GM18502 (cell line): ENCODE measurements at regions not wholly inside any gene's neighbourhood (a gene's known extent, or its start where the extent isn't known, plus 50 kb on each side); places are given as distances from the start of the nearest gene placed in this dataset.

ENCODE experiments used
- ATAC-seq: cut with Tn5 transposase; IDR thresholded peaks from one replicate; pipeline ENCODE4 v1.9.1; 2021; ENCODE audit warnings: mild to moderate bottlenecking; ENCODE audit not compliant: unreplicated experiment, poor library complexity

DNA sequence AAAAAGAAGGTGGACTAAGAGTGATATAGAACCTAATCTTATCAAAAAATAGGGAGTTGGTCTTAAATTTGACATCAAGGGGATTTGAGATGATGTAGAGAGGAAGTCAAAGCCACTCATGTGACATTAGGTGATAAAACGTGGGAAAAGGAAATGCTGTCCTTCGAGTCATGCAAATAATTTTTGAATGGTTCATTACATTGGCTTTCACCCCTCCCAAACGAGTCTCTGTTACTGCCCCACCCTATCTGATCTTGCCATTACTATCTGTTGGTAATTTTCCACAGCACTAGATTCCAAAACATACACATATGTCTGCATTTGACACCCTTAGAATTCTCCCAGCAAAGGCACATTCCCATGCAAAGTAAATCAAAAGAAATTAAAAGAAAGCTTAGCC is 531.1 kb upstream of the ADAMTS5 start:
- no peak for ATAC-seq

DNA sequence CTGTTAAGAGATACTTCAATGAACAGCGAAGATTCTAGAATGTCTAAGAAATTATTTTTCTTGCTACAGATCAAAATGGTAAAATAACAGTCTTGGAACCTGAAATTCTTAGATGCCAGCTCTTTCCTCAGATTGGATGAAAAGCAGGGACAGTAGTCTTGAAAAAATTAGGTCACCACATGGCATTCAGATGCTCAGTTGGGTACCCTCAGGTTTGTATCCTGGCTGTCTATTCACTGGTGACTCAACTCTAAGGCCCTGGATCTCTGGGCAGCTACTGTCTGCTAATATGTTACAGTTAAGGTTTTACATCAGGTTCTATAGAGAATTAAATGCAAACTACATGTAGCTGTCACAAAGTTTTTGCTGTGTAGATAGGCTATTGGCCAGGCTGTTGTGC is 528.9 kb upstream of the ADAMTS5 start:
- ATAC-seq = no peak

DNA sequence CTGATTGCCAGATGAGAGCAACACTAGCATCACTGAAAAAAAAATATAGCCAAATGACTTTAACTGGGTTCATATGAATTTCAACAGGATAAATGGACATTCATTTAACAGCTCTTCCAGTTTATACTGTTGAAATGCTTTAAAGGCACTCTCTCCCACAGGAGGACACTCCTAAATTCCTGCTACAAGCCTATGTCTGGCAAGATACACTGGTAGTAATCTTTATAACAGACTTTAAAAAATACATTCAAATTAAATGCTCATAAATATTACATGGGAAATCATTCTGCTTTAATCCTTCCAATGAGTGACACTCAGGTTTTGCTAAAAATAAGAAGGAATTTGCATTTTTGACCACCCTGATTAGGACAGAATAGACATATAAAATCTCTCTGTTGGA is 526.7 kb upstream of the ADAMTS5 start:
- no peak for ATAC-seq

DNA sequence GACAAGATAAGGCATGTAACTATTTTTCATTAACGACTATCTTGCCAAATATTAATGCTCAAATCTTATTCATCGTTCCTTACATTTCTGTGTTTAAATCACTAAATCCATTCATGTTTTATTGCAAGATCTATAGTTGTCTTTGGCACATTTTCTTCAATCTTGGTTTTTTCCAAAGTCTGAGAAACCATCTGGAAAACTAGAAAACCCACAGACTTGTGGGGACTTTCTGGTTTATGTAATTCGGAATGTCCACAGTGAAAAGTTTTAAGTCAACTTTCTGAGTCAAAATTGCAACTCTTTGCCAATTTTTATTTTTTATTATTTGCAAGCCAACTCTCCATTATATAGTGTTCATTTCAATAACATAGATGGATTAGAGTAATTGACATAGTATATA is 520.8 kb upstream of the ADAMTS5 start:
- no peak for ATAC-seq

DNA sequence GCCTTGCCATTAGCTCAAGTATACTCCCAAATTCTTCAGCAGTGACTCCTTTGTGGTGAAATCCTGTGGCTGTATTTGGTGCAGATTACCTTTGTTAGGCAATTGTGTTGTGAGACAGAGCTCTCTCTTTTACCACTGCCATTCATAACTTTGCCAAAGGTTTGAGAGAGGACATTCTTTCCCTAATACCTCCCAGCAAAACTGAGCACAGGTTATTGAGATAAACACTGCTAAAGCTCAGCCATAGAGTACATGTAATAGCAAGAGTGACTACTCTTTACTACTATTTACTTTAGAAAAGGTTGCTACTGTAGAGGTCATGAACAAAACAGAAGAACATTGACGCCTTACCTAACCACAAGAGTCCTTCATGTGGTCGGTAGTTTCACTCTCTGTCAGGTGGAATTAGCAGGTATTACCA is 514.0 kb upstream of the ADAMTS5 start:
- no peak for ATAC-seq

DNA sequence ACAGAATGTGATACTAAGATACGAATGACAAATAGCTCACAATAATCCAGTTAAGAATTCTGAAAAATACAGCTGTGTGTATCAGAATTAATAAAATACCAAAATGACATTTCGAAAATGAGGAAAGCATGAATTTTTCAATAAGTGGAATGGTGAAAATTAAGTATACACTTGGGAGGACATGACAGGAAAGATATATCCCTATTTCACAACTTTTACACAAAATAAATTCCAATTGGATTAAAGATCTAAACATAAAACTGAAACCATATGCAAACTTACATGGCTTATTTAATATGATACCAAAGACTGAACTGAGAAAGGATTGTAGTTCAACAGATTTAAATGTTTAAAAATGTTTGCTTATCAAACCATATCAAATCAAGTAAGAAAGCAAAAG is 510.4 kb upstream of the ADAMTS5 start:
- no peak for ATAC-seq

DNA sequence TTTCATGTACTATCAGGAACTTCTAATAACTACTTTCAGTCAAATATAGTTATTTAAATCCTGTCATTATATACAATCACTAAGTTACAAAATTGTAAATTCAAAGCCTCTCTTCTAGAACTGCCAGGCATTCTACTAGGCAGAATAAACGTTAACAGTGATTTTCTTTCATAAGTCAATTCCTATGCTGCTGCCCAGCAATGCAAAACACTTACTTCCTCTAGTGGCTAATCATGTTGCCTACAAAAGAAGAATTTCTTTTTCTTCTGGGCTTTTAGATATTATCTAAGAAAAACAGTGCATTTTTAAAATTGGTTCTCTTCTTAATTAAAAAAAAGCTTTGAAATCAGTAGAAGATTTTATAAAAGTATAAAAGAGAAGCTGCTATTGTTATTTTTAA is 509.8 kb upstream of the ADAMTS5 start:
- no peak for ATAC-seq

DNA sequence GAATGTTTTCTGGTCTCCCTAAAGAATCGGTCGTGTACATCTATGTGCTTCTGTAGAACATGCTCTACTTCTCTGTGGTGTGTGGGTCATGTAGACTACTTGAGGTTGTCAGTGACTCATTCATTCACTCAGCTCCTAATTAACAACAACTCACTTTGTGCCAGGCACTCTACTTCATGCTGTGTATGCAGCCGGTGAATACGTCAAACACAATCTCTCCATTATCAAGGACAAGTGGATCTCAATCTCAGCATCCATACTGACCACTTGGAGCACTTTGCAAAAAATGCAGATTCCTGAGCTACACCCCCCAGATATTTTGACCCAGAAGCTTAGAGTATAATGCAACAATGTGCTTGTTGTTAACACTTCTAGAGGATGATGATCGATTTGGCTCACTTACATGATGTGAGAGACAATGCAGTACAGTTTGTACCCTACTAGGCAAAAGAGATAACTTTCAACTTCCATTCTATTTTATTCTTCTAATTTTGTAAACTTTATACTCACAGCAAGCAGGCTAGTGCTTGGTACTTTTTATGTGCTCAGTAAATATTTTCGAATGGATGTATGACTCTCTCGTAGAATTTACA is 508.6 kb upstream of the ADAMTS5 start:
- ATAC-seq = no peak

DNA sequence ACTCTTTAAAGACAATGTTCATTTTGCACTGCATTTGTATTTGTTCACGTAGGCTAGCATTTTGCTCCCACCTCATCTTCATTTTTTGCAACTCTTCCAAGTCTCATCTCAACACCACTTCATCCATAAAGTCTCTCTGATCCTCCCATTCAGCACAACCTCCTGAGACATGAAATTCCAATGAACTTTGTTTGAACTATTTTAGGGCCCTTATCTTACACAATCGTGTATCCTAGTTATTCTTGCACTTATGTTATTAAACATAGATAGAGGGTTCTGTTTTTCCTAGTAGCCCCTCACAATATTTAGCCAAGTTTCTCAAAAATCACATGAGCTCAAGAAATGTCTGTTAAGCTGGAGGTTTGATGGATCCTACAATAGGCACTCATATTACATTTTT is 500.5 kb upstream of the ADAMTS5 start:
- no peak for ATAC-seq

DNA sequence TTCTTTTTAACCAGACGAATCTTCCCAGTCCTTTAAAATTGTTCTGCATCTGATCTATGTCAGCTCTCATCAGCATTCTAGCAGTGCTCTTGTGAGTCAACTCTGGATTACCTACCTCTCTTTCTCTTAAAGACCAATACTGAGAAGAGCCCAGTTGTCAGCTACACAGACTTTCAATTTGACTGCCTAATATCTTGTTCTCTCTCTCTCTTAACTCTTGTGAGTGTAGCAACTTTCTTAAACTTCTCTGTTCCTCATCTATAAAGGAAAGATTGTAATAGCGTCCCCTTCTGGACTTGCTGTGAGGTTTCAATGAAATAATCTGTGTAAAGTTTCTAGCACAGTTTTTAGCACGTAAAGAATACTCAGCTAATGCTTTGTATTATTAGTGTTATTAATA is 499.3 kb upstream of the ADAMTS5 start:
- no peak for ATAC-seq

DNA sequence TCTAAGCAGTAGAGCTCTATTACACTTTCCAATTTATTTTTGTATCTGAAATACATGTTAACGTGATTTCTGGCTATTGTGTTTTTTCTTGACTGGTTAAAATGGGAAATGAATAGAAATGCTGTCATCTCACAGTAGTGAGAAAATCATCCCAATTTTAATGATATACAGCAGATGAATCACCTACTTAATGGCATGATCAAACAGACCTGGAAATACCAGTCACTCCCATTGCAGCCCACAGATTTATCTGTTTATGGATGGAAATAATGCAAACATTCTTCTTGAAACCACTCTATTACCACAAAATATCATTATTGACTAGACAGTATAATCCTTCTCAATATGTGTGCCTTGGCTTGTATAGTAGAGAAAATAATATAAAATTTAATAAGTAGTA is 497.8 kb upstream of the ADAMTS5 start:
- no peak for ATAC-seq

DNA sequence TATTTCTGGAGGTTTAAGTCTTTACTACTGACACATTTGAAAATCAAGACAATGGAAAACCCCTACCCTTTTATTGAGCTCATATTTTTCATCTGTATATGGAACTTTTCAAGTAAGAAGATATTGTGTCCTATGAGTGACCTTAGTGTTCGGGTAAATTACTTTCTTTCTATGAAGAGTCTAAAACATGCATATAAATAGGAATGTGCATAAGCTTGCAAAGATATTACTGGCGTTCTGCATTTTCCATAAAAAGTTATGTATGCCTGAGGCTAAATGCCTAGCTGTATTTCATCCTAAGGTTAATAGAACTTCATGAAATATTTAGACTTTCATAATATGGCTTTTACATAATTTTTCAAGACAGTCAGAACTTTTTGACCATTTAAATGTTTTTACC is 495.8 kb upstream of the ADAMTS5 start:
- ATAC-seq = no peak

DNA sequence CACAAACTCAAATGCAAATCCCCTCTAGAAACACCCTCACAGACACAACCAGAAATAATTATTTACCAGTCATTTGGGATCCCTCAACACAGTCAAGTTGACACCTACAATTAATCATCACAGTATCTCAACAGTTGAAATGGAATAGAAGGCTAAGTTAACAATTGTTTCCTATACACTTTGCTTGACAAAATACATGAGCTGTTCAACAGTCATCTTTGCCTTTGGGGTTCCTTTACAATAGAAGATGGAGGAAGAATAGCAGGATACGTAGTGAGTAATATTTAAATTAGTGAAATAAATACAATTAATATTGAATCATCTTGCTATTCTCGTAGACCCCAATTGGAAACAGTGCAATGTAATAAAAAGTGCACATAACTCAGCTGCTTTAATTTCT is 487.3 kb upstream of the ADAMTS5 start:
- ATAC-seq = no peak

DNA sequence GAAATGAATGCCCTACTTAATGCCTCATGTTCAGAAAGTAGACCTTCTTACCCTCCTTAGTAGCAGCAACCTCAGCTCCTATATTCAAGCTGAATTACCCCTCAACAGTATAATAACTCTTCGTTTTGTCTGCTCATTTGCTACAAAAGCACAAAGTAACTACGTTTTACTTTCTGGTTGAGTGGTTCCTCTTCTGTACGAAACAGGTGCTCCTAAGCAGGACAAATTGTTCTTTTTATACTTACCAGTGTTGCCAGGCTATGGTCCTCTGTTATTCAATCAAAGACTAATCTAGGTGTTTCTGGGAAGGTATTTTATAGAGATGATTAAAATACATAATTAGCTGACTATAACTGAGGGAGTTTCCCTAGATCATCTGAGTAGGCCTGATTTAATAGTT is 484.2 kb upstream of the ADAMTS5 start:
- no peak for ATAC-seq

DNA sequence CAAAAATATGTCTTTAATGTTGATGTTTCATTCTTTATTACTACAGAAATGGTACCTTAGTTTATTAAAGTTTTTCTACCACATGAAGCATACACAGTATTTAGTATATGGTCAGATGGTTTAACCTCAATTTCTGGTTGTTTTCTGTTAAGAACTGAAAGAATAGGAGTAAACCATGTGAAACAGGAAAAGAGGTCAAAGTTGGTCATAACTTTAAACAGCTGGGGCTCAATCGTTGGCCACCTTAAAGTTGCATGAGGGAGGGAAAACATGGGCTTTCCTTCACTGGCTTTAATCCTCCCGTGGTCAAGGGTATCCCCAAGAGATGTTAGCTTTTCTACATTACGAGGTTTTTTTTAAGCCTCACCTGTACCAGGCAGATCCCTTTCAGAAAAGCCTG is 483.3 kb upstream of the ADAMTS5 start:
- ATAC-seq = no peak

DNA sequence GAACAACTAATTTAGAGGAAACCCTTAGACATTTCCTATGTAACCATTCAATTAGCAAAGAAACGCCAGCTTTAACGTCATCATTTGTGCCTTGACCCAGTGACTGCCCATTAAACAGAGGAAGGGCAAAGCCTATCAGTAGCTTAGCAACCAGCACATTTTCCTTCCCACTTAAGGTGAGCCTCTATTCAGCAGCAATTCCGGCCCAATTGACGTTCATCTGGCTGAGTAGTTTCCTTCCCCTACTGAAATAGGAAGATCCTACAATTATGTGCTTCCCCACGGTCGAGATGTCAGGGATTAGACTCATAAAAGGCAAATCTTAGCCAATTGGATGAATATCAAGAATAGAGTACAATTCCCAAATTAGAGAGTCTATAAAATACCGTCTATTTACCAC is 482.1 kb upstream of the ADAMTS5 start:
- ATAC-seq = no peak

DNA sequence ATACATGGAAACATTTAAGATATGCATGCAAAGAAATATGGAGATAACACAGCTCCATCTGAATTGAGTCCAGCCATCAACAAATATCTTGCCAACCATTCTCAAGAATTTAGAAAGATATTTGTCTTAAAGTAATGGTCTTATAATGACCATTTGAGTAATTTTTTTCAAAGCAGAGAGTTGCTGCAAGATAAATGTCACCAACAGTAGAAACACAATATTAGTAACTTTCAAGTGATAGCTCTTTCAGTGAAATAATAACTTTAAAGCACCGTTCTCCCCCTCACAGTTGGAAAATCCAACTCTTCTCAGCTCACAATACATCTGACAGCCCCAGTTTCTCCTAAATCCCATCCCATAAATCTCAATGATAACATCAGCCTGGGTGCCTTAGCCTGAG is 481.0 kb upstream of the ADAMTS5 start:
- ATAC-seq = no peak

DNA sequence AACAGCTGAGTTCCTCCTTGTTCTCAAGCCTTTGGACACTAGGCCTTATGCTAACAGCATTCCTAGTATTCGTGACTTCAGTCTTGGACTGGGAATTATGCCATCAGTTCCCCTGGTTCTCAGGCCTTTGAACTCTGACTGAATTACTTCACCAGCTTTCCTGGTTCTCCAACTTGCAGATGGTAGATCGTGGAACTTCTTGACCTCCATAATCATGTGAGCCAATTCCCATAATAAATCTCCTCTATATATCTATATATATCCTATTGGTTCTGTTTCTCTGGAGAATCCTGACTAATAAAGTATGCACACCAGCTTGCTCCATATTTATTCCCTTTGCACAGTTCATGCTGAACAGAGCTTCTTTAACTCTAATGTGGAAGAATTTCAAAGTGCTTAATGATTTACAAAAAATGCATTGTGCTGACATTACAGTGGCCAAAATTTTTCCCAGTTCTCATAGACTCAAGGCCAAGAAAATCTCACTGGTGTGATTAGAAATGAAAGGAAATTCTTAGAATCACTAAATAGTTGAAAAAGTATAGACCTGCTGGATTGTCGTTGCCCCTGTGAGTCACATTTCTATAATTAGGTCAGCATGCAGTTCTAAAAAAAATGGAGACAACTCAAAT is 462.9 kb upstream of the ADAMTS5 start:
- ATAC-seq = no peak

DNA sequence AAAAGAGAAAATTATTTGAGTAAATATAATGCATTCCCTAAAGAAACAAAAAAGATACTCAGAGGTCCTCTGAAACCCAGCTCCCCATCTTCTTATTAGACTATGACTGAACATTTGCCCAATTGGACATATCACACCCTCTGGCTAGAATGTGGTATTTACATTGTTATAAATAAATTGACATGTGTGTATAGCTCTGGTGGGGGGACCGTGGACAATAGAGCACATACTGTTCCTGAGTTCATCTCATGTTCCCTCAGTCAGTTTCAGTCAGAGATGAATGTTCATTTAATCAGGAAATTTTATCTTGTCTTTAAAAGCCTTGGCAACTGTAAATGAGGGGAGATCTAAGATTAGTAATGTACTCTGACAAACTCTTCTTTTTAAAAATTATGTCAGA is 459.3 kb upstream of the ADAMTS5 start:
- ATAC-seq = no peak

DNA sequence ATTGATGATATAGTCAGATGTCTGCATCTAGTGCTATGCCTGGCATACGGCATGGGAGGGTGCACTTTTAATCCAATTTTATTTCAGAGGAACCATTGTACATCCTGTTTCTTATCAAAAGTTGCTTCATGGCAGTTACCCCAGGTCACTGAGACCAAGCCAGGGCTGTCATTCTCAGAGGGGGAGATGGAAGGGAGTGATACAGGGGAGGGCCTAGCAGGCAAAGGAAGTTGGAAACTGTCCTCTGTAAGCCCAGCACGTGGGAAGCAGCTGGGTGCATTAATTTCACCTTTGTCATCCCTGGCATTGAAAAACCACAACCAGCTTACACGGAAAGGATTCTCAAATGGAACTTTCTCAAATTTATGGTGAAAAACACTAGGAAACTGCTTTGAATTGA is 458.7 kb upstream of the ADAMTS5 start:
- no peak for ATAC-seq

DNA sequence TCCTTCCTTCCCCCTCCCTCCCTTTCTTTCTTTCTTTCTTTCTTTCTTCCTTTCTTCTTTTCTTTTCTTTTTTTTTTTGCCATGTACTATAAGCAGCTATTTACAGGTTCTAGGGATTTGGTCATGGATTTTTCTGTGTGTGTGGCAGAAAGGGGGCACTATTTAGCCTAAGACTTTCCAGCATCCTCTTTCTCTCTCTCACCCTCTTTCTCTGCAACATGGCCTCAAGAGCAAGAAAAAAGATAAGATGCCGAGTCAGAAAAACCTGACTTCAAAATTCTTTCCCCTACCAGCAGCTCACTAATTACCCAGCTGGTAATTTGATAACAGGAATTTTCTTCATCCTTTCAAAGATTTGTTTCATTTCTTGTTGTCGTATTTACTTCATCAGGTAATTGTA is 458.3 kb upstream of the ADAMTS5 start:
- no peak for ATAC-seq

DNA sequence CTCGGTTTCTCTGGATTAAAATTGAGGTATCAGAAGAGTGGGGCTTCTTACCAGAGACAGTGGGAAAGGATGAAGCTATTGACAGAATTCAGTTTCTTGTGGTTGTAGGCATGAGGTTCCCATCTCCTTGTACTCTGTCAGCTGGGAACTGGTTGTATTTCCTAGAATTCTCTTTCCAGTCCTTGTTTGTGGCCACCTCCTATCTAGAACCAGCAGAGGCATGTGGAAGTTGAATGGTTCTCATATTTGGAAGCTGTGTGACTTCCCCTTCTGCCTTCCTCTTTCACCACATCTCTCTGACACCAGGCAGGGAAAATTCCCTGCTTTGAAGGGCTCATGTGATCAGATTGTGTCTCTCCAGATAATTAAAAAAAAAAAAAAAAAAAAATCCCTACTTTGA is 457.7 kb upstream of the ADAMTS5 start:
- no peak for ATAC-seq
